Activated T-cell treated with anti-CD3 and anti-CD28 coated beads, Interleukin-2, amount 50 U/mL, for 72 hours (primary cell): ENCODE measurements at regions not wholly inside any gene's neighbourhood (a gene's known extent, or its start where the extent isn't known, plus 50 kb on each side); places are given as distances from the start of the nearest gene placed in this dataset.

Experiments
- ATAC-seq, 2 donors: fragments of 150-1000 bp; cut with Tn5 transposase; replicated peaks in 1 of 2; 2 replicates each; pipeline ENCODE4 v1.10.0; 2021; ENCODE audit warnings: moderate library complexity in 2 of 2, mild to moderate bottlenecking in 1 of 2
- DNase-seq, 2 donors: peaks; one replicate each; pipeline ENCODE4 v3.0.0; 2021 to 2022; ENCODE audit warnings: mixed read lengths in 1 of 2
- H3K27ac Mint-ChIP-seq: one replicate; pipeline ENCODE4 v1.8.0; 2022; ENCODE audit warnings: mild to moderate bottlenecking, moderate library complexity, mixed read lengths
- H3K27me3 Mint-ChIP-seq: one replicate; pipeline ENCODE4 v1.8.0; 2022; ENCODE audit warnings: low read depth, mixed read lengths
- H3K36me3 Mint-ChIP-seq, 2 donors: one replicate each; pipeline ENCODE4 v1.8.0; 2022; ENCODE audit warnings: mixed read lengths in 2 of 2, mild to moderate bottlenecking in 1 of 2; ENCODE audit not compliant: insufficient read depth in 2 of 2
- H3K4me1 Mint-ChIP-seq: one replicate; pipeline ENCODE4 v1.8.0; 2022; ENCODE audit warnings: low read depth, mixed read lengths
- H3K4me3 Mint-ChIP-seq, 2 donors: one replicate each; pipeline ENCODE4 v1.8.0; 2022; ENCODE audit warnings: mild to moderate bottlenecking in 2 of 2, mixed read lengths in 2 of 2, moderate library complexity in 2 of 2
- H3K9me3 Mint-ChIP-seq, 2 donors: one replicate each; pipeline ENCODE4 v1.8.0; 2022; ENCODE audit warnings: mixed read lengths in 2 of 2

DNA sequence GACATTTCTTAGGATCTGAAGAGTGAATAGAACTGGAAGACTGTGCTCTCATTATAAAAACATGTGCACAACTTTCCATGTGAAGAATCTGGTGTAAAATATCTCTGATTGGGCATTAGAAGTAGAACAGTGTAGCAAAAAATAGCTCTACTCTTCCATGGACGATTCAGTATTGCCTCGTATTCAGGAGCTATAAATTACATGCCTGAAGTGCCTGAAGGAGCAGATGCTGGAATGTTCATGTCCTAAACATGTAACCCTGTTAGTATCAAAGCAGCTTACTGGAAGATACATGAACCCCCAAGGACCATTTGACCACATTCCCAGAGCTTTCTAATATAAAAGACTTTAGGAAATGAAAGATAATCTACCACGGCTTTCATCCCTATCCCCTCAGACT is 528.9 kb downstream of the DACH1 start:
- DNase-seq (no peak), ATAC-seq (no peak)
- Mint-ChIP-seq H3K27ac (no peak overlapping the region), H3K4me1 (no peaks in the 10 kb centered on the region), H3K36me3 (no peaks in the 10 kb centered on the region), H3K27me3 (no peaks in the 10 kb centered on the region), H3K4me3 (no peak overlapping the region), H3K9me3 (no peaks in the 10 kb centered on the region)

DNA sequence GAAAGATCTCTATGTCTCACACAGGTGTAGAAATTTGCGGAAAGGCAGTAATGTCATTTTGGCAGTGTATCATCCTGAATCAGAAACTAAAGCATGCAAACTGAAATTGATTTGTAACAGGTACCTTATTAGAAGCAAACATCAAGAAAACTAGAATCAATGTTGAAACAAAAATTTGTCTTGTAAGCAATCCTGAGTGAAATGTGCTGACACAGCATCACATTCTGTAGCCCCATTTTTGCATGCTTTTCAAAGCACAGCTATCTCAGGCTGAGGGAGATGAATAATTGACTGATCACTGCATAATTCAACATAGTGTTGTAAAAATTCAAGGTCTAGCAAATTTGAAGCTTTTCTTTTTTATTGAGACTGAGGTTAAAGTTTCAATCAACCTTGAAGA is 539.7 kb downstream of the DACH1 start:
- ATAC-seq = no peak

DNA sequence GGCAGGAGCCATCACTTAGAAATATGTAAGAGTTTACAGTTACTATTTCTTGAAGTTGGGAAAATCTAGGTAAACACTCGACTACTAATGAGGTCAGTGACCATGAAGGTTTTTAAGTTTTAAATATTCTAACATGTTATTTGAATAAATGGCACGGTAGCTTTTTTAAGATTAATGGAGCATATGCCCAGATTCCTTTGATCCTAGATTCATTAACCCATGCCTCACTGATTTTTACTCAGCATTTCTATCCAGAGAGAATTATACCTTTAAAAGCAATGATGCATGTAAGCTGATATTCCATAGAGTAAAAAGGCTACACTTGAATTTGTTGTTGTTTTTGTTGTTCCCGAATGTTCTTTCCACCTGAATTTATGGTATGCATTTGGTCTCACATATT is 541.4 kb downstream of the DACH1 start:
- no peaks in the 10 kb centered on the region for H3K4me1 Mint-ChIP-seq
- no peak for DNase-seq
- no peak overlapping the region for H3K27ac Mint-ChIP-seq
- no peak for ATAC-seq
- H3K9me3 Mint-ChIP-seq = no peaks in the 10 kb centered on the region
- no peak overlapping the region for H3K4me3 Mint-ChIP-seq
- no peaks in the 10 kb centered on the region for H3K36me3 Mint-ChIP-seq
- peaks cover 5% of the 10 kb centered on the region for H3K27me3 Mint-ChIP-seq

More for the DNA sequence above, 539.7 kb downstream of the DACH1 start:
- Mint-ChIP-seq H3K27ac (no peak overlapping the region), H3K4me1 (no peaks in the 10 kb centered on the region), H3K9me3 (no peaks in the 10 kb centered on the region), H3K36me3 (no peaks in the 10 kb centered on the region), H3K27me3 (peaks cover 5% of the 10 kb centered on the region), H3K4me3 (no peak overlapping the region)
- DNase-seq = no peak

DNA sequence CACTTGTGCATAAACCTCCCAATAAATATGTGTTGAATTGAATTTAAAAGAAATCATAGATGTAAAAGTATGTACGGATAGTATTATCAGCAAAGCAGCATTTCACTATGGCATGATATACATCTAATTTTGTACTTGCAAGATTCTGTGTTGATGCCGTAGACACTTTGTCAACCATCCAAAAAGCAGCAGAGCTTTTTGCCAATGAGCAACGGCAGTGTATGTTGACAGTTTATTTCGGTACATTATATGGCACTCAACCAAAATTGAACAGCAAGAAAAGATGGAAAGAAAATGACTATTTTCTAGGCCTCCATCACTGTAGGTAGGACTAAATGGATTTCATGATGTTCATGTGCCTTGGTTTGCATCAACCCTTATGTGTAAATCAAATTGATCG is 543.7 kb downstream of the DACH1 start:
- peaks cover 3% of the 10 kb centered on the region in 2 donors for H3K9me3 Mint-ChIP-seq
- no peak overlapping the region for H3K27ac Mint-ChIP-seq
- no peak for DNase-seq
- H3K27me3 Mint-ChIP-seq = no peaks in the 10 kb centered on the region
- no peaks in the 10 kb centered on the region for H3K4me1 Mint-ChIP-seq
- H3K4me3 Mint-ChIP-seq = no peak overlapping the region
- H3K36me3 Mint-ChIP-seq = no peaks in the 10 kb centered on the region
- no peak for ATAC-seq

DNA sequence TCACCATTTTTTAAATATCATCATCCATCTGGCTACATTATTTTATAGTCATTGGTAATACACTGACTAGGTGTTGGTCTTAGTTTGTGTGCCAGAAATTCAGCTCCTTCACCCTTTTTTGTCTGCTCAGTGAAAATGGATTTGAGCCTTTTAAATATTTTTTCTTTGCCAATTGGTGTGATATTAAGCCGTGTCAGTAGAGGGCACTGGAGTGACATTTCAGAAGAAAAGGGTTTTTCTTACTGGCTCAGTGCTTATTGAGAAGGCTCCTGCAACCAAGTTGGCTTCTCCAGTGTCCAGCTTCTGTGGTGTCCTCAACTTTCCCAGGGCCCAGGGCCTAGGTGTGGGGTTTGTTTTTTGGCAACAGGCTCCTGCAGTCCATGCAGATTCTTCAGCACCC is 546.6 kb downstream of the DACH1 start:
- Mint-ChIP-seq H3K36me3 (no peaks in the 10 kb centered on the region), H3K27me3 (no peaks in the 10 kb centered on the region), H3K4me1 (no peaks in the 10 kb centered on the region), H3K9me3 (peaks cover 3% of the 10 kb centered on the region in 2 donors), H3K4me3 (no peak overlapping the region), H3K27ac (no peak overlapping the region)
- ATAC-seq (no peak), DNase-seq (peak in 1 of 2 donors; percentile 2)

DNA sequence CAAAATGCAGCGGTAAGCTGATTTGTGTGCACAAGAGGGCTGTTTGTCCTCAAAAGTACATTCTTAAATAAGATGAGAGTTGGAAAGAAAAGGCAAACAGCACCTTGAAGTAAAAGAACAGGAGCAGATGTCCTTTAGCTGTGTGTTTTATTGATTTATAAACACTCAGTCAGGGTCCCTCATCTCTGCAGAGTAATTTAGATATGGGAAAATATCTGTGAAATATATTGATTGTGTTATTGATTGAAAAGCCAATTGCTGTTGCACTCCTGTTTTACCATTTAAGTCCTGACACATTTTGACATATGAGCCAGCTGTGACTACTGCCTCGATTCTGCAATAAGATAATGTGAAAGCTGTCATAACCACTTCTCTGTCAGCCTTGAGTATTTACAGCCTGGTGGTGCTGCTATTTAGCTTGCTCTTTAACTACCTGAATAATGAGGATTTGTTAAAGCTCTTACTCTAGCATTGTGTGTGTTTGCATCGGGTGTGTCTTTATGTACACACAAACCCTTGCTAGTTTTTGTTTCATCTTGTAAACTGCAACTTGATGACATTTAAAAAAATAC is 550.1 kb downstream of the DACH1 start:
- ATAC-seq (no peak), DNase-seq (no peak)
- H3K4me3 Mint-ChIP-seq = no peak overlapping the region
- peaks cover 3% of the 10 kb centered on the region in 2 donors for H3K9me3 Mint-ChIP-seq
- no peak overlapping the region for H3K27ac Mint-ChIP-seq
- H3K4me1 Mint-ChIP-seq = no peaks in the 10 kb centered on the region
- H3K36me3 Mint-ChIP-seq = no peaks in the 10 kb centered on the region
- no peaks in the 10 kb centered on the region for H3K27me3 Mint-ChIP-seq

DNA sequence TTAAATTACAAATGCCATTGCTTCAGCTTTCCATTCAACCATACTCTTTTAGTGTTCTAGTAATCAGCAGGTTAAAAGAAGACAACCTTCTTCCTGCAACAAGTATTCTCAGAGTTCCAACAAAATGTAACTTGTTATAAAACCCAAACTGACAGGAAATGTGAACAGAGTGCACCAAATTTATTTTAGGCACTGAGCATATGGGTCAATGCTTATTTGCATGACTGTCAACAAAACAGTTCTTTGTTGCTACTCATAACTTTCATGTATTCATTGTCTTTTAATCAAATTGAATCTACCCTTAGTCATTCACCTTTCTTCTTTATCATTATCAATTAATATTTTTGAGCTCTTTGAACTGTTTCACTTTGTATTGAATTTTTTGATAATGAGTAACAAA is 554.1 kb downstream of the DACH1 start:
- Mint-ChIP-seq H3K27ac (no peak overlapping the region), H3K36me3 (no peaks in the 10 kb centered on the region), H3K9me3 (no peaks in the 10 kb centered on the region), H3K27me3 (no peaks in the 10 kb centered on the region), H3K4me1 (no peaks in the 10 kb centered on the region), H3K4me3 (no peak overlapping the region)
- no peak for ATAC-seq
- no peak for DNase-seq

DNA sequence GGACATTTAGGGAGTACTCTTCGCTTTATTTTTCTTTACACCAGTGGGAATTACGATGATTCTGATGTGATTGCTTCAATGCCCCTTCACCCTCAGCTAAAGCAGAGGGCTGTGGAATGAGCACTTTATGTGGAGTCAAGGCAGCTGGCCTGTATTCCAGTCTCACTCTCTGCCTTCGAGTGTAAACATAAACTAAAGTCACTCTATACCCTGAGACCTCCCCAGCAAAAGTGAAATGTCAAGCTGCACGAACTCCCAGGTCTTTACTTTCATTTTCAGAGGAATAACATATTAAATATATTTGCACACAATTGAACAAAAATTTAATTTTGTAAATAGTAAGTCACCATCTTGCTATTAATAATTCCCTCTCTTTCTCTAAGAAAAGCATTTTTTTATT is 557.1 kb downstream of the DACH1 start:
- DNase-seq (no peak), ATAC-seq (no peak)
- Mint-ChIP-seq H3K4me1 (no peaks in the 10 kb centered on the region), H3K27me3 (no peaks in the 10 kb centered on the region), H3K36me3 (no peaks in the 10 kb centered on the region), H3K27ac (no peak overlapping the region), H3K4me3 (no peak overlapping the region), H3K9me3 (no peaks in the 10 kb centered on the region)

DNA sequence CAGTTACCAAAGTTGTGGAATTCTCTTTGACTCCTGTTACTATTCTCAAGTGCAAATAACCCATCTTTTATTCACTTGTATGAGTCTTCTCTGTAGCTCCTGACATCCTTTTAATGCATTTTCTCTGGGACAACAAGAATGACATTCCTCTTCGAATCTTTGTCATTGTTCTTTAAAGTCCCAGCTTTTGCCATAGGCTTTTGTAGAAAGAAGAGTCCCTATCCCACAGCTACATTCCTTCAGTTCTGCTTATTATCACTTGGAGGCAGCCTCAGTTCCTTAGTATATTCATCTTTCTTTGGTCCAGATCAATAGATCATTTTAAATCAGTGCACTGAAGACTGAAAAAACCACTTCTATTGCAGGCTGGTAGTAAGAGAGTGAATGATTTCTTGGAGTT is 560.2 kb downstream of the DACH1 start:
- no peaks in the 10 kb centered on the region for H3K27me3 Mint-ChIP-seq
- H3K27ac Mint-ChIP-seq = no peak overlapping the region
- ATAC-seq = no peak
- no peak for DNase-seq
- no peaks in the 10 kb centered on the region for H3K4me1 Mint-ChIP-seq
- H3K9me3 Mint-ChIP-seq = no peaks in the 10 kb centered on the region
- H3K36me3 Mint-ChIP-seq = no peaks in the 10 kb centered on the region
- no peak overlapping the region for H3K4me3 Mint-ChIP-seq

DNA sequence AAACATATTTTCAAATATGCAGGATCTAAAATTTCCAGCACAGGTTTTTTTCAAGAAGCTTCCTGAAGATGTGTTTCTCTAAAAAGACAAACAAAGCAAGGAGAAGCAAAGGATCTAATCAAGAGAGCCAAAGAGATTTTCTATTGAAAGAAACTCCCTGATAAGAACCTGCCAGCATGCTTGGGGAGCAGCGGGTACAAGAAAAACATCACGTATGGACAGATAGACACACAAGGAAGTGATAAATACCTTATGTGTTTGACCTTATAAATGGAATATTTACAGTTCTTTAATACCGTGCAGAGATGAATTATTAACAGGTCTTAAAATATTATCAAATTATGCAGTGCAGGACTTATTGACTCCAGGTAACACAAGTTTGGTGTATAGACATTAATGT is 562.1 kb downstream of the DACH1 start:
- H3K36me3 Mint-ChIP-seq = no peaks in the 10 kb centered on the region
- no peaks in the 10 kb centered on the region for H3K9me3 Mint-ChIP-seq
- DNase-seq (no peak), ATAC-seq (no peak)
- H3K4me1 Mint-ChIP-seq = no peaks in the 10 kb centered on the region
- H3K27ac Mint-ChIP-seq = no peak overlapping the region
- no peak overlapping the region for H3K4me3 Mint-ChIP-seq
- no peaks in the 10 kb centered on the region for H3K27me3 Mint-ChIP-seq

DNA sequence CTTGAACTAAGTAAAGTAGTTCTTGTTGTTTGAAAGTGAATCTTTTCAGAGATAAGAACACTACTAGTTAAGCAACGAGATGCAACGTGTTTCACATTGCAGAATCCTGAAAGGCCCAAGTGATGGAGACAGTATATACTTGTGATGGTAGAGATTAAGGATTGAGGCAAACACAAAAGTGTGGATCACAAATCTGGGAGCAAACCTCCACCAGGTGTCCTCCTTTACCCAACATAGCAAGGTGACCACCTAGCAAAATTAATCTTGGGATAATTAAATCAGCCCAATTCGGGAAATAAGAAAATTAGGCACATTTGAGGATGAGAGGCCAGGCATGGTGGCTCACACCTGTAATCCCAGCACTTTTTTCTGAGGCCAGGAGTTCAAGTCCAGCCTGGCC is 563.9 kb downstream of the DACH1 start:
- ATAC-seq (no peak), DNase-seq (no peak)
- no peak overlapping the region for H3K4me3 Mint-ChIP-seq
- no peaks in the 10 kb centered on the region for H3K4me1 Mint-ChIP-seq
- H3K36me3 Mint-ChIP-seq = no peaks in the 10 kb centered on the region
- H3K9me3 Mint-ChIP-seq = no peaks in the 10 kb centered on the region
- H3K27ac Mint-ChIP-seq = no peak overlapping the region
- no peaks in the 10 kb centered on the region for H3K27me3 Mint-ChIP-seq

DNA sequence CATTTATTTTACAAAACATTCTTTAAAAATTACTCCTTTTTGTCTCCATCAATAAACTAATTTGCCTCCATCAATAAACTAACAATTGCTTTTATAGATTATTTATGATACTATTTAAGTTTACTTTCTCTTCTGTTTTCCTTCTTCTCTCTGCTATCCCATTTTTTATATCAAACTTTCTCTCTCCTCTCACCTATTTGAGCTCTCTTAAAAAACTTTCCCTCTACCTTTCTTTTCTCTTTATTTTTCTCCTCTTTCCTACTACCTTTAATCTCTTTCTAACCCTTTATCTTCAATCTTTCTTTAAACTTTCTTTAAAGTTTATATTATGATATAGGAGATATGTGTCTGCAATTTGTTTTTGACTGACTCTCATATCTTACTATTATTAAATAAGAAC is 566.4 kb downstream of the DACH1 start:
- Mint-ChIP-seq H3K36me3 (no peaks in the 10 kb centered on the region), H3K9me3 (no peaks in the 10 kb centered on the region), H3K27me3 (no peaks in the 10 kb centered on the region), H3K4me1 (no peaks in the 10 kb centered on the region), H3K27ac (no peak overlapping the region), H3K4me3 (no peak overlapping the region)
- no peak for ATAC-seq
- DNase-seq = no peak

DNA sequence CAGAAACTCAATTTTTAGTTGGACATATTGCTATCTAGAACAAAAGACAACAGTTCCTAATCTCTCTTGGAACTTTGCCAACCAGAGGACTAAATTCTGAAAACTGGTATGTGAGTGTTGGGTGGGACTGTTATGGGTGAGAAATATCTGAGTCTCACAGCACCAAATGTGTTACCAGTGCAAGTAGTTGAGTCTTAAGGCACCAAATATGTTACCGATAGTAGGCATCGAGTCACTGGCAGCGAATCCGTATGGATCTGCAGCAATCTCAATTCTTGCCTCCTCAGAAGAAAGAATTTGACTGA is 575.2 kb downstream of the DACH1 start:
- Mint-ChIP-seq H3K27me3 (no peaks in the 10 kb centered on the region), H3K36me3 (peaks cover 0 to 3% of the 10 kb centered on the region in 2 donors), H3K4me3 (peak overlapping the region in 1 of 2 donors; percentile 71), H3K27ac (peak overlapping the region; percentile 76), H3K4me1 (peaks cover 15% of the 10 kb centered on the region), H3K9me3 (peaks cover 0 to 2% of the 10 kb centered on the region in 2 donors)
- DNase-seq (no peak), ATAC-seq (peak in 1 of 2 donors; percentile 17)

DNA sequence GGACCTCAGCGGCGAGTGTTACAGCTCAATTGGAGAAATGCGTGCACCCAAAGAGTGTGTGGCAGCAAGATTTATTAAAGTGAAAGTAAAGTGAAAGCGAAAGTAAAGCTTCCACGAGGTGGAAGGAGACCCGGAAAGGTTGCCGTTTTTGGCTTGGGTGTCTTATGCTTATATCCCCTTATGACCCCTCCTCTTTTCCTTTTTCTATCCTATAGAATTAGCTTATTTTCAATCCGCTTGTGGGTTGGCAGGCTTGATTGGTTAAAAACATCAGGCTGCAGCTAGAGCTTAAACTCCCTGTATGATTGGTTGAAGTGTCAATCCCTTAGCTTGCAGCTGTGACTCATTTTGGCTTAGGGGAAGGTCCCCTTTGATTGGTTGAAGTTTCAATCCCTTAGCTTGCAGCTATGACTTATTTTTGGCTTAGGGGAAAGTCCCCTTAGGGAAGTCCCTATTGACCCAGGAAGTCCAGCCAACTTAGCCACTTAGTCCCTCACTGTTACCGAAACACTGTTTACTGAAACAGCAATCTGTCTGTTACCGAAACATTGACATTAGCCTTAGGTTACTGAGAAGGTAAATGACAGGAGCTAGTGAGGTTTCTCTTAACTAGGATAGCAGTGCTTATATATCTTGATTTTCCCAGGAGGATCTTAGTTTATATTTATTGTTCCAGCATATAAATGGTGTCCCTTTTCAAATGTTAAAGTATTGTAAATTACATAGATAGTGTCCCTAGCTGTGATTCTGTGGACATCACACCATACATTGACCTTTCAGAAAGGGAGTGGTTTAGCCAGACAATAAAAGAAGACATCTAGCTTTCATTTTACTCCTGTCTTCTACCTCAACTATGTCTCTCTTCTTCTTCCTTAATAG is 575.8 kb downstream of the DACH1 start:
- peaks cover 4% of the 10 kb centered on the region for H3K27me3 Mint-ChIP-seq
- peaks cover 0 to 2% of the 10 kb centered on the region in 2 donors for H3K9me3 Mint-ChIP-seq
- peak overlapping the region; percentile 76 for H3K27ac Mint-ChIP-seq
- H3K4me1 Mint-ChIP-seq = peaks cover 15% of the 10 kb centered on the region
- DNase-seq (peak; percentile 47 to 49), ATAC-seq (peak; percentile 79 to 80)
- H3K4me3 Mint-ChIP-seq = peak overlapping the region; percentile 57 to 71
- peaks cover 0 to 3% of the 10 kb centered on the region in 2 donors for H3K36me3 Mint-ChIP-seq
